GM20000 (cell line): ENCODE measurements at regions not wholly inside any gene's neighbourhood (a gene's known extent, or its start where the extent isn't known, plus 50 kb on each side); places are given as distances from the start of the nearest gene placed in this dataset.

ENCODE experiments used
- DNase-seq: peaks from one replicate; pipeline ENCODE4 v3.0.0; 2012; ENCODE audit warnings: low spot score
- TF ChIP-seq, protein P1 (sequence below): IDR thresholded peaks from 2 replicates; pipeline ENCODE4 v1.5.1; 2012; ENCODE audit warnings: mild to moderate bottlenecking, control low read depth; ENCODE audit errors: extremely low read depth, missing control alignments

DNA sequence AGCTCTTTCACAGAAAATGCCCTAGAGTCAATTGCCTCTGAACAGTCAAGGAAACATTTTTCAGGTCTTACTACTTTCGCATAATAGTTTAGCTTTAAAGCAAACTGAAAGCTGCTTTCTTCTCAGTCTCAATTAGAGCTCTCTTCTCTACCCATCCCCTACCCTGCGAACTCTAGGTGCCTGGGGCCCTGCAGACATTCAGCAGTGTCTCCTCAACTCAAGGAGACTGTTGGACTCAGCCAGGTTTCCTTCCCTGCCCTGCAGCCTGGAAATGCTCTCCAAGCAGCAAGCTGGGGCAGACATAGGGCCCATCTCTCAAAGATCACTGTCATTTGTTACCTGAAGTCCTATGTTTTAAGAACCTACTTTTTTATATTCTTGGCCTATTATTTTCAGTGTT is 312.5 kb upstream of the PRICKLE1 start:
- TF ChIP-seq, protein P1, sequence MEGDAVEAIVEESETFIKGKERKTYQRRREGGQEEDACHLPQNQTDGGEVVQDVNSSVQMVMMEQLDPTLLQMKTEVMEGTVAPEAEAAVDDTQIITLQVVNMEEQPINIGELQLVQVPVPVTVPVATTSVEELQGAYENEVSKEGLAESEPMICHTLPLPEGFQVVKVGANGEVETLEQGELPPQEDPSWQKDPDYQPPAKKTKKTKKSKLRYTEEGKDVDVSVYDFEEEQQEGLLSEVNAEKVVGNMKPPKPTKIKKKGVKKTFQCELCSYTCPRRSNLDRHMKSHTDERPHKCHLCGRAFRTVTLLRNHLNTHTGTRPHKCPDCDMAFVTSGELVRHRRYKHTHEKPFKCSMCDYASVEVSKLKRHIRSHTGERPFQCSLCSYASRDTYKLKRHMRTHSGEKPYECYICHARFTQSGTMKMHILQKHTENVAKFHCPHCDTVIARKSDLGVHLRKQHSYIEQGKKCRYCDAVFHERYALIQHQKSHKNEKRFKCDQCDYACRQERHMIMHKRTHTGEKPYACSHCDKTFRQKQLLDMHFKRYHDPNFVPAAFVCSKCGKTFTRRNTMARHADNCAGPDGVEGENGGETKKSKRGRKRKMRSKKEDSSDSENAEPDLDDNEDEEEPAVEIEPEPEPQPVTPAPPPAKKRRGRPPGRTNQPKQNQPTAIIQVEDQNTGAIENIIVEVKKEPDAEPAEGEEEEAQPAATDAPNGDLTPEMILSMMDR: no peak
- no peak for DNase-seq

DNA sequence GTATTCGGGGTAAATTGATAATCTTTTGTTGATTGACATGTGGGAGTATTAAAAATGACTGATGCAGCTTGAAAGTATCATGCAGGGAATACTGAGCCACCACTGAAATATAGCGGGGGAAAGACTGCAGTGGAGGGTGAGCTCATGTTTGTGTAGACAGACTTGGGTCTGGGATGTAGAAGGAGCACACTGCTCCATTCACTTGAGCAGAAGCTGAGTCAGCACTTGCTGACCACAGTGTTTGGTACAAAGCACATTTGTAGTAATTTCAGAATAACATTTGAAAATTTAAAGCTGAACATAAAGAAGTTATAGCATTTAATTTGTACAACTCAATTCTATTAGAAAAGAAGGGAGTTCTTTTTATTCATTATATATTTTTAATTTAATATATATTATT is 304.3 kb upstream of the PRICKLE1 start:
- TF ChIP-seq, protein P1: no peak
- DNase-seq: no peak

DNA sequence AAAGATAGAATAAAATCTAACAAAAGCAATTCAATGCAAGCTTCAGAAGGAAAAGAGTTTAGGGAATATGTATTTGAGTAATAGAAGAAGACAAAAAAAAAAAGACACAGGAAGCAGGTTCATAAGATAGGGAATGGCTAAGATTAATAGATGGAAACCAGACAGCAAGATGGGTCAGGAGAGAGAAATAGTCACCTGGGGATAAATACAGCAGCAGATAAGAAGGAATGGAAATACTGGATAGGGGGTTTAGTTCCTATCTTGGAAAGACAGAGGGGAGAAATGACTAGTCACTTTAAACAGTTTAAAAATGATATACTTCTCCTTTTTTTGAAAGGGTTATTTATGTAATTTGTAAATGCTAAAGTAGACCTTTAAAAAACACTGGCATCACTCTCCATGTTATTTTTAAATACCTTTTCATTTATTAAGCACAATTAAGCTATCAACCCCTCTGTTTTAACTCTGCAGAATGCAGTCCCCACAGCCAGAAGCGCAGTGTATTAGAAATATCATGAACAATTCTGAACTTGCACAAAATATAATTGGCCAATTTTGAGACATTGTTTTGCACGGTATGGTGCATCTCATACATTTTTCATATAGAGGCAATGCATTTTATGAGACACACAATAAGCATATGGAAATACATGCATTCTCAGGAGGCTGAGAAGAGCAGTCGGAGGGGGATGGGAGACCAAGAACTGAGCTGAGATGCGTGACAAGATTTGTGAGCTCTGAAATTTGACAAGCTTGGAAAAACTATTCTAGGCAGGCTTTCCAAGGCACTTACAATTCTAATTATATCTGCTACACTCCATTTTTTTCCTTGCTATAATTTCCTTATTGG is 303.4 kb upstream of the PRICKLE1 start:
- DNase-seq: no peak
- TF ChIP-seq, protein P1: no peak

DNA sequence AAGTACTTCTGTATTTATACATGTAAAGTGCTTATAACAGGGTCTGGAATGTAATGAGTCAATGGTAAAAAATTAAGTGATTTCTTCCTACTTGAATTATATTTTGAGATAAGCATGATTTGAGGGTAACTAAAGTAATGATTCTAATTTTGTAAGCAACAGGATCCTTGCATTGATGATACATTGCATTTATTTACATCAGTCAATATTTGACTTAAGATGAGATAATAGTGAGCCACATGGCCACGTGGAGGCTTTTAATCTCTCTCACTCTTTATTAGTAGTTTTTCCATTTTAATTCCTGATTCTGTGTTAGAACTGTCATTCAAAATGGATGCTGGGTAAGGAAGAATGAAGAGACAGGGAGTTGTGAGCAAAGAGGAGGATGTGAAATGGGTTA is 298.1 kb upstream of the PRICKLE1 start:
- TF ChIP-seq, protein P1: no peak
- DNase-seq: no peak

DNA sequence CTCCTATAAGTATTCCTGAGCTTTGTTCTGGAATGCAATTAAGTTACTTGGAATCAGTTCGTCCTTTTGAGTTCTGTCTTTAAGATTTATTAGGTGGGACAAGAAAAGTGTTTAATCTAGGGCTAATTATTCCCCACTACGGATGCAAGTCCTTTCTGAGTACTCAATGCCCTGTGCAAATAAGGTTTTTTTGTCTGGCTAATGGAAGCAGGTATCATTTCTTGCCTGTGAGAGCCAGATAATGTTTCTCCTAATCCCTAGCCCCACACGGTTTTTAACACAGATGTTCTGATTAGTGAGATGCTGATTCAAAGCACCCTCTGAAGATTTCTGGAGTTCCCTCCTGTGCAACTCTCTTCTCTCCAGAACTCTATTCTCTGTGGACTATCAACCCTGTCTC is 296.6 kb upstream of the PRICKLE1 start:
- TF ChIP-seq, protein P1: no peak
- DNase-seq: no peak

DNA sequence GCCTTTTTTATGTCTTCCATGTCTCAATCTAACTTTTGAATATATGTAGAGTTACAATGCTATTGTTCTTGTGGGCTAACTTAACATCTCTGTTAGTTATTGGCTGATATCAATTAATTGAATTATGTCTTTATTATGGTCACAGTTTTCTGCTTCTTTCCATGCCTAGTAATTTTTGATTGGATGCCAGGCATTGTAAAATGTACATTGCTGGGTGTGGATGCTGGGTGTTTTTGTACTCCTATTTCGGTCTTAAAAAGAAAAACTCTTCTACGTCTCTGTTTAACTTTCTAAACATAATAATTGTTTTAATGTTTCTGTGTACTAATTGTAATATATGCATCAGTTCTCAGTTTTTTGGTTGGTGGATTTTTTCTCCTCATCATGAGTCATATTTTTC is 296.1 kb upstream of the PRICKLE1 start:
- no peak for DNase-seq
- TF ChIP-seq, protein P1: no peak

DNA sequence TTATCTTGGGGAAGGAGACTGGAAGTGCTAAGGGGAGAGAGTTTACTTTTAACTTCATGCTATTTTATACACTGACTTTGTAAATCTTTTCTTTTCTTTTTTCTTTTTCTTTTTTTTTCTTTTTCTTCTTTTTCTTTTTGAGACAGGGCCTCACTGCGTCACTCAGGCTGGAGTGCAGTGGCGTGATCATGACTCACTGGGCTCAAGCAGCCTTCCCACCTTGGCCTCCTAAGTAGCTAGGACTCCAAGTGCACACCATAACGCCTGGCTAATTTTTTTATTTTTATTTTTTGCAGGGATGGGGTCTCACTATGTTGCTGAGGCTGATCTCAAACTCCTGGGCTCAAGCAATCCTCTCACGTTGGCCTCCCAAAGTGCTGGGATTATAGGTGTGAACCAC is 294.6 kb upstream of the PRICKLE1 start:
- no peak for DNase-seq
- TF ChIP-seq, protein P1: no peak
